SU-DHL-6 (cell line): ENCODE measurements at regions not wholly inside any gene's neighbourhood (a gene's known extent, or its start where the extent isn't known, plus 50 kb on each side); places are given as distances from the start of the nearest gene placed in this dataset.

Experiments used
- H2AFZ ChIP-seq: fragments of 200-600 bp; sonication (generic); 2 replicates; pipeline ENCODE4 v1.6.1; 2014; ENCODE audit warnings: low read depth, mild to moderate bottlenecking, moderate library complexity, mixed read lengths, antibody characterized with exemption, low read length; ENCODE audit not compliant: severe bottlenecking
- H3F3A ChIP-seq: fragments of 200-600 bp; shearing (Covaris generic); 2 replicates; pipeline ENCODE4 v1.6.0; 2016; ENCODE audit warnings: antibody characterized with exemption, mild to moderate bottlenecking; ENCODE audit not compliant: insufficient read depth
- H3K27ac ChIP-seq: fragments of 200-600 bp; sonication (generic); 2 replicates; pipeline ENCODE4 v1.5.1; 2016; ENCODE audit warnings: low read depth, mild to moderate bottlenecking, low read length, moderate library complexity, mixed read lengths
- H3K27me3 ChIP-seq: fragments of 200-600 bp; sonication (generic), shearing (Covaris generic); 2 replicates; pipeline ENCODE4 v1.6.0; 2014; ENCODE audit warnings: mild to moderate bottlenecking, low read length
- H3K36me3 ChIP-seq: fragments of 200-600 bp; sonication (generic); 2 replicates; pipeline ENCODE4 v1.6.1; 2014; ENCODE audit warnings: mild to moderate bottlenecking, low read length, mixed read lengths
- H3K4me2 ChIP-seq: fragments of 300-600, 200-600 bp; shearing (Covaris generic), sonication (generic); 2 replicates; pipeline ENCODE4 v1.6.0; 2014; ENCODE audit warnings: low read length, low read depth, mild to moderate bottlenecking; ENCODE audit not compliant: poor library complexity, severe bottlenecking
- H3K4me3 ChIP-seq: fragments of 200-600 bp; sonication (generic); 2 replicates; pipeline ENCODE4 v1.5.1; 2014; ENCODE audit warnings: antibody characterized with exemption, low read length, mild to moderate bottlenecking, mixed read lengths; ENCODE audit not compliant: insufficient read depth, poor library complexity, severe bottlenecking
- H3K79me2 ChIP-seq: fragments of 200-600 bp; sonication (generic); 2 replicates; pipeline ENCODE4 v1.6.1; 2014; ENCODE audit warnings: mild to moderate bottlenecking, low read length, moderate library complexity; ENCODE audit not compliant: insufficient read depth
- H3K9ac ChIP-seq: fragments of 200-600 bp; sonication (generic); 2 replicates; pipeline ENCODE4 v1.7.0; 2014; ENCODE audit warnings: mild to moderate bottlenecking, low read length
- H3K9me2 ChIP-seq: fragments of 200-600 bp; sonication (generic); replicated peaks from 2 replicates; pipeline ENCODE4 v1.6.1; 2014; ENCODE audit warnings: low read length; ENCODE audit not compliant: insufficient read depth
- H3K9me3 ChIP-seq: fragments of 200-600 bp; sonication (generic); 2 replicates; pipeline ENCODE4 v1.6.1; 2014; ENCODE audit warnings: low read length, mixed read lengths; ENCODE audit not compliant: insufficient read depth
- H4K20me1 ChIP-seq: fragments of 200-600 bp; sonication (generic); 2 replicates; pipeline ENCODE4 v1.6.1; 2014; ENCODE audit warnings: low read depth, mild to moderate bottlenecking, antibody characterized with exemption, low read length, moderate library complexity, mixed read lengths
- EZH2phosphoT487 ChIP-seq: fragments of 200-600 bp; sonication (generic), shearing (Covaris generic); conservative IDR thresholded peaks from 2 replicates; pipeline ENCODE4 v1.6.1; 2018; ENCODE audit warnings: mild to moderate bottlenecking, antibody characterized with exemption, low read length, moderate library complexity, mixed read lengths
- TF ChIP-seq, protein P1 (sequence below): fragments of 200-600 bp; sonication (generic); IDR thresholded peaks from one replicate; pipeline ENCODE4 v1.5.1; 2017; ENCODE audit warnings: antibody characterized with exemption, mild to moderate bottlenecking, low read length, moderate library complexity; ENCODE audit not compliant: insufficient read depth, poor library complexity, severe bottlenecking

GRCh38 chr2:211138551-211138950, 582.2 kb downstream of the CPS1 start:
- Histone ChIP-seq H3K9me3 (no peaks in the 10 kb centered on the region), H3K27ac (no peak overlapping the region), H3K79me2 (no peaks in the 10 kb centered on the region), H3F3A (no peaks in the 10 kb centered on the region), H4K20me1 (no peaks in the 10 kb centered on the region), H3K4me2 (no peak overlapping the region), H3K27me3 (no peaks in the 10 kb centered on the region), H3K4me3 (no peak overlapping the region), H2AFZ (no peak overlapping the region), H3K36me3 (no peaks in the 10 kb centered on the region), H3K9ac (no peak overlapping the region), H3K9me2 (no peaks in the 10 kb centered on the region)
- TF ChIP-seq, protein P1, sequence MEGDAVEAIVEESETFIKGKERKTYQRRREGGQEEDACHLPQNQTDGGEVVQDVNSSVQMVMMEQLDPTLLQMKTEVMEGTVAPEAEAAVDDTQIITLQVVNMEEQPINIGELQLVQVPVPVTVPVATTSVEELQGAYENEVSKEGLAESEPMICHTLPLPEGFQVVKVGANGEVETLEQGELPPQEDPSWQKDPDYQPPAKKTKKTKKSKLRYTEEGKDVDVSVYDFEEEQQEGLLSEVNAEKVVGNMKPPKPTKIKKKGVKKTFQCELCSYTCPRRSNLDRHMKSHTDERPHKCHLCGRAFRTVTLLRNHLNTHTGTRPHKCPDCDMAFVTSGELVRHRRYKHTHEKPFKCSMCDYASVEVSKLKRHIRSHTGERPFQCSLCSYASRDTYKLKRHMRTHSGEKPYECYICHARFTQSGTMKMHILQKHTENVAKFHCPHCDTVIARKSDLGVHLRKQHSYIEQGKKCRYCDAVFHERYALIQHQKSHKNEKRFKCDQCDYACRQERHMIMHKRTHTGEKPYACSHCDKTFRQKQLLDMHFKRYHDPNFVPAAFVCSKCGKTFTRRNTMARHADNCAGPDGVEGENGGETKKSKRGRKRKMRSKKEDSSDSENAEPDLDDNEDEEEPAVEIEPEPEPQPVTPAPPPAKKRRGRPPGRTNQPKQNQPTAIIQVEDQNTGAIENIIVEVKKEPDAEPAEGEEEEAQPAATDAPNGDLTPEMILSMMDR = no peak
- TF ChIP-seq EZH2phosphoT487 = no peak

- Histone ChIP-seq H2AFZ (no peak overlapping the region), H4K20me1 (no peaks in the 10 kb centered on the region), H3K27ac (no peak overlapping the region), H3F3A (no peaks in the 10 kb centered on the region), H3K27me3 (no peaks in the 10 kb centered on the region), H3K9ac (no peak overlapping the region), H3K4me3 (no peak overlapping the region), H3K79me2 (no peaks in the 10 kb centered on the region), H3K9me3 (no peaks in the 10 kb centered on the region), H3K36me3 (no peaks in the 10 kb centered on the region), H3K4me2 (no peak overlapping the region), H3K9me2 (no peaks in the 10 kb centered on the region)
- TF ChIP-seq EZH2phosphoT487 = no peak
- TF ChIP-seq, protein P1 = no peak
These were observed 585.2 kb downstream of the CPS1 start for GRCh38 chr2:211141646-211142045.

DNA sequence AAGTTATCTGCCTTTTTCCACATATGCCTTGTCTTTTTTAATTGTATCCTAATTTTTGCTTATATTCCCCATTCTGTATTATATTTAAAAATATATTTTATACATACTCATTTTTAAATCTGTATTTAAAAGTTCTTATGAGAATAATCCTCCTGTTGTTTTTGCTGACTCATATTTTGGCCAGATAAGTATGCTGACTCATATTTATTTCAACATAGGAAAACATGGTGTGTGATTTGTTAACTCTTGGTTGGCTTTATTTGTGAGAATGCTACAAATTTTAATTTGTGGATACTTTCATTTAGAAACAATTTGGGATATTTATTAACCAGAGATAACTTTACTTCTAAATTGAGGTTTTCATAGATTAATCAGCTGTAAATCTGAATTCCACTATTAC, 587.7 kb downstream of the CPS1 start:
- Histone ChIP-seq H3K4me2 (no peak overlapping the region), H3K36me3 (no peaks in the 10 kb centered on the region), H3K9me3 (no peaks in the 10 kb centered on the region), H3K27me3 (no peaks in the 10 kb centered on the region), H3K79me2 (no peaks in the 10 kb centered on the region), H3K9ac (no peak overlapping the region), H3K4me3 (no peak overlapping the region), H3K9me2 (no peaks in the 10 kb centered on the region), H3K27ac (no peak overlapping the region), H3F3A (no peaks in the 10 kb centered on the region), H4K20me1 (no peaks in the 10 kb centered on the region), H2AFZ (no peak overlapping the region)
- TF ChIP-seq, protein P1 = no peak
- TF ChIP-seq EZH2phosphoT487 = no peak
